22Rv1 (cell line): ENCODE measurements at regions not wholly inside any gene's neighbourhood (a gene's known extent, or its start where the extent isn't known, plus 50 kb on each side); places are given as distances from the start of the nearest gene placed in this dataset.
"Not testable (repeated sequence)": the region's sequence is repeated elsewhere in the genome, so short reads cannot be mapped to it uniquely, and the experiment has no call there.

Experiments
- CTCF ChIP-seq: fragments of 450-650 bp; IDR thresholded peaks from 2 replicates; pipeline ENCODE4 v1.5.1; 2017; ENCODE audit warnings: mild to moderate bottlenecking
- ZFX ChIP-seq: fragments of 450-650 bp; IDR thresholded peaks from 2 replicates; pipeline ENCODE4 v1.6.1; 2017; ENCODE audit warnings: antibody characterized with exemption, borderline replicate concordance

GRCh38 chrX:40788698-40789097 lies 53.4 kb upstream of the MED14 start:
- not testable (repeated sequence) for TF ChIP-seq CTCF, ZFX
